Astrocyte of the spinal cord (primary cell): ENCODE measurements at regions not wholly inside any gene's neighbourhood (a gene's known extent, or its start where the extent isn't known, plus 50 kb on each side); places are given as distances from the start of the nearest gene placed in this dataset.

Experiments used
- DNase-seq: peaks from one replicate; pipeline ENCODE4 v3.0.0; 2011; ENCODE audit warnings: low read depth, low spot score
- H3K4me3 ChIP-seq: 2 replicates; pipeline ENCODE4 v1.5.1; 2011; ENCODE audit warnings: low read depth, mild to moderate bottlenecking, low read length, moderate library complexity
- in situ Hi-C: cut with HindIII; loops from 2 replicates; pipeline ENCODE4 v1.10.0; 2017; ENCODE audit warnings: low sequenced_read_pairs
- TF ChIP-seq, protein P1 (sequence below): IDR thresholded peaks from 2 replicates; pipeline ENCODE4 v1.5.1; 2012; ENCODE audit warnings: low read depth, mild to moderate bottlenecking, low read length, inconsistent platforms

DNA sequence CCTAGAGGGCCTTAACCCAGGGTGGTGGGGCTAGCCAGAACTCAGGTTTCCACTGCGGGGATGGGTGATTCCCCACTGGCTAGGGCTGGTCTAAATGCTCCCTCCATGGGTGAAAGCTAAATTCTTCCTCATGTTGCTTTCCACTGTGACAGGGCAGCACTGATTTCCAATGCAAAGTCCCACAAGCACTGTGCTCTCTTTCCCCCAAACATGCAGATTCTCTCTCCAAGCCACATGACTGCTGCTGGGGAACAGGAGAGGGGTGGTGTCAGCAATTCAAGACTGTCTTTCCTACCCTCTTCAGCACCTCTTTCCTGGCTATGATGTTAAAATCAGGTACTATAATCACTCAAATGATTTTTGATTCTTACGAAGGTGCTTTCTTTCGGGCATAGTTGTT lies 215.5 kb downstream of the RWDD3 start:
- in situ Hi-C loops = no loop called here
- no peak for DNase-seq
- H3K4me3 ChIP-seq = no peak overlapping the region
- TF ChIP-seq, protein P1, sequence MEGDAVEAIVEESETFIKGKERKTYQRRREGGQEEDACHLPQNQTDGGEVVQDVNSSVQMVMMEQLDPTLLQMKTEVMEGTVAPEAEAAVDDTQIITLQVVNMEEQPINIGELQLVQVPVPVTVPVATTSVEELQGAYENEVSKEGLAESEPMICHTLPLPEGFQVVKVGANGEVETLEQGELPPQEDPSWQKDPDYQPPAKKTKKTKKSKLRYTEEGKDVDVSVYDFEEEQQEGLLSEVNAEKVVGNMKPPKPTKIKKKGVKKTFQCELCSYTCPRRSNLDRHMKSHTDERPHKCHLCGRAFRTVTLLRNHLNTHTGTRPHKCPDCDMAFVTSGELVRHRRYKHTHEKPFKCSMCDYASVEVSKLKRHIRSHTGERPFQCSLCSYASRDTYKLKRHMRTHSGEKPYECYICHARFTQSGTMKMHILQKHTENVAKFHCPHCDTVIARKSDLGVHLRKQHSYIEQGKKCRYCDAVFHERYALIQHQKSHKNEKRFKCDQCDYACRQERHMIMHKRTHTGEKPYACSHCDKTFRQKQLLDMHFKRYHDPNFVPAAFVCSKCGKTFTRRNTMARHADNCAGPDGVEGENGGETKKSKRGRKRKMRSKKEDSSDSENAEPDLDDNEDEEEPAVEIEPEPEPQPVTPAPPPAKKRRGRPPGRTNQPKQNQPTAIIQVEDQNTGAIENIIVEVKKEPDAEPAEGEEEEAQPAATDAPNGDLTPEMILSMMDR = no peak

DNA sequence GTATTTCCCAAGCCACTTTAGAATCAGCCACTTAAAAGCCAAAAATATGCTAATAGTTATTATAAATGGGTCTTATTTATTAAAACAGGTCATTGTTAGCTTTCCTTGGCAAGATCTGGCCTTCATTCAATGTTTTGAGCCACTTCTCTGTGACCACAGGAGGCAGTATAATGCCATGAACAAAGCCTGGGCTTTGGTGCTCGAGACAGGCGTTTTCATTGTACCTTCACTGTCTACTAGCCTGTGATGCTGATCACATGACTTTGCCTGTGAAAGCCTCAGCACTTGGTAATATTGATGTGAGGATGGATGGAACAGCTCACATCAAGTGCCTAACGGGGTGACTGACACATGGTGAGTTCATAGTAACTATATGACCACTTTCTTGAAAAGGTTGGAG lies 217.0 kb downstream of the RWDD3 start:
- H3K4me3 ChIP-seq = no peak overlapping the region

DNA sequence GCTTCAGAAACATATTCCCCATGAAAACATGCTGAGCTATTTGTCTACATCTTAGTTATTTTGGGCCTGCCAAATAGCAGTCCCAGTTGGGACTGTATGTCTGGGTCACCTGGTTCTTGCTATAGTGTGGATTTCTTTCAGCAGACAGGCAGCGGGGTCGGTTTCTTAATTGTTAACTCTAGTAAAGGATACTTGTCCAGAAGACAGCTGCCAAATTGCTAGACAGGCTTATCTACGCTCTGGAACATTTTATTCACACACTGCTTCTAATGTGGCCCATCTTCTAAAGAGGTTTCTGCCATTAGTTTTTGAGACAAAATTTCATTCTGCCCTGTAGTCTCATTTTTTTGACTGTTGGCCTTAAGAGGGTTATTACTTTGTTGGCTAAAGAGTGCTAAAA lies 217.9 kb downstream of the RWDD3 start:
- TF ChIP-seq, protein P1 = no peak
- DNase-seq = no peak
- in situ Hi-C loops = no loop called here
- H3K4me3 ChIP-seq = no peak overlapping the region

More for the DNA sequence above, 217.0 kb downstream of the RWDD3 start:
- TF ChIP-seq, protein P1 = no peak
- no peak for DNase-seq
- in situ Hi-C loops = no loop called here

GRCh38 chr1:95453053-95453452 lies 219.0 kb downstream of the RWDD3 start:
- H3K4me3 ChIP-seq = no peak overlapping the region
- in situ Hi-C loops = no loop called here
- TF ChIP-seq, protein P1 = no peak
- no peak for DNase-seq

GRCh38 chr1:95467036-95467435 lies 233.0 kb downstream of the RWDD3 start:
- no peak for DNase-seq
- H3K4me3 ChIP-seq = no peak overlapping the region
- in situ Hi-C loops = no loop called here
- TF ChIP-seq, protein P1 = no peak

GRCh38 chr1:95475686-95476457 lies 241.9 kb downstream of the RWDD3 start:
- in situ Hi-C loops = no loop called here
- no peak for DNase-seq
- TF ChIP-seq, protein P1 = no peak
- no peak overlapping the region for H3K4me3 ChIP-seq
